MM.1S (cell line): ENCODE measurements at regions not wholly inside any gene's neighbourhood (a gene's known extent, or its start where the extent isn't known, plus 50 kb on each side); places are given as distances from the start of the nearest gene placed in this dataset.

Source experiments
- EZH2 ChIP-seq: fragments of 300-600 bp; sonication (generic); optimal IDR thresholded peaks from 2 replicates; pipeline ENCODE3; 2017; ENCODE audit warnings: low read depth, mild to moderate bottlenecking, antibody characterized with exemption, low read length, mixed read lengths
- EZH2phosphoT487 ChIP-seq: fragments of 300-600 bp; sonication (generic); IDR thresholded peaks from 2 replicates; pipeline ENCODE4 v1.6.1; 2018; ENCODE audit warnings: antibody characterized with exemption, low read length
- TF ChIP-seq, protein P1 (sequence below): fragments of 300-600 bp; sonication (generic); IDR thresholded peaks from 2 replicates; pipeline ENCODE4 v1.5.1; 2016; ENCODE audit warnings: antibody characterized with exemption, low read length, mixed read lengths

DNA sequence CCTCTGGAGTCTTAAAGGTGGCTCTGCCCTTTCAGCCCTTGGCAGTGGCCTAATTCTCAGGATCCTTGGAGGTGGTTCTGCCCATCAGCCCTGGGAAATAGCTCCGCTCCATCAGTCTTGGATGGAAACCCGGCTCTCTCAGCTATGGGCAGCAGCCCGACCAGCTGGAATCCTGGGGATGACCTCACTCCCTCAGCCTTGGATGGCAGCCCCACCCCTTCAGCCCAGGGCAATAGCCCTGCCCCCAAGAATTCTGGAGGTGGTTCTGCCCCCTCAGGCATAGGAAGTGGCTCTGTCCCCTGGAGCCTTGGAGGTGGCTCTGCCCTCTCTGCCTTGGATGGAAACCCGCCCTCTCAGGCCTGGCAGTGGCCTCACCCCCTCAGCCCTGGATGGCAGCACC is 127.7 kb downstream of the RBMX2 start:
- TF ChIP-seq, protein P1, sequence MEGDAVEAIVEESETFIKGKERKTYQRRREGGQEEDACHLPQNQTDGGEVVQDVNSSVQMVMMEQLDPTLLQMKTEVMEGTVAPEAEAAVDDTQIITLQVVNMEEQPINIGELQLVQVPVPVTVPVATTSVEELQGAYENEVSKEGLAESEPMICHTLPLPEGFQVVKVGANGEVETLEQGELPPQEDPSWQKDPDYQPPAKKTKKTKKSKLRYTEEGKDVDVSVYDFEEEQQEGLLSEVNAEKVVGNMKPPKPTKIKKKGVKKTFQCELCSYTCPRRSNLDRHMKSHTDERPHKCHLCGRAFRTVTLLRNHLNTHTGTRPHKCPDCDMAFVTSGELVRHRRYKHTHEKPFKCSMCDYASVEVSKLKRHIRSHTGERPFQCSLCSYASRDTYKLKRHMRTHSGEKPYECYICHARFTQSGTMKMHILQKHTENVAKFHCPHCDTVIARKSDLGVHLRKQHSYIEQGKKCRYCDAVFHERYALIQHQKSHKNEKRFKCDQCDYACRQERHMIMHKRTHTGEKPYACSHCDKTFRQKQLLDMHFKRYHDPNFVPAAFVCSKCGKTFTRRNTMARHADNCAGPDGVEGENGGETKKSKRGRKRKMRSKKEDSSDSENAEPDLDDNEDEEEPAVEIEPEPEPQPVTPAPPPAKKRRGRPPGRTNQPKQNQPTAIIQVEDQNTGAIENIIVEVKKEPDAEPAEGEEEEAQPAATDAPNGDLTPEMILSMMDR, result no peak
- no peak for TF ChIP-seq EZH2
- TF ChIP-seq EZH2phosphoT487, result no peak
